ENCODE measurements at regions not wholly inside any gene's neighbourhood (a gene's known extent, or its start where the extent isn't known, plus 50 kb on each side); places are given as distances from the start of the nearest gene placed in this dataset.

DNA sequence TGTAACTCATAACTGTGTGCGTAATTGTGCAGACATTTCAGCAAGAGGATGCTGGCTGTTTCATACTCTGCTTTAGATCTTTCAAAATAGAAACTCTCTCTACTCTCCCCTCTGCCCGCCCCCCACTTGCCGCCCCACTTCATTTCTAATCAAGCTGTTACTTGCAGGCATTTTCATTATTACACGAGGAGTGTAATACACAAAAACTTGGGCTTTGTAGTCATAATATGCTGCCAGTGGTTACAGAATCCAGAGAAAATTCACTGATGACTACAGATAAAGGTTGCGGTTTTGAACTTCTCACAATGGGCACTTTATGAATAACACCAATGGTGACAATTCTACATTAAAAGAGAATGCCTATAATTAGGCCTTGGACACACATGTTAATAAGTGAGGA, 194.0 kb upstream of the POU3F2 start:
- TF ChIP-seq POLR2A (IDR thresholded peaks at IDR 0.05; ENCODE audit: low read length) (no peak), GATA1 (IDR thresholded peaks at IDR 0.05; ENCODE audit: low read depth, low read length) (no peak)
